Vagina (tissue), 2 donors: ENCODE measurements at regions not wholly inside any gene's neighbourhood (a gene's known extent, or its start where the extent isn't known, plus 50 kb on each side); places are given as distances from the start of the nearest gene placed in this dataset.

ENCODE experiments used
- POLR2A ChIP-seq, 2 donors: fragments of 450-650 bp; IDR thresholded peaks; one replicate each; pipeline ENCODE4 v1.6.1; 2017; ENCODE audit warnings: antibody characterized with exemption in 2 of 2, mild to moderate bottlenecking in 2 of 2, moderate library complexity in 2 of 2
- POLR2AphosphoS5 ChIP-seq, 2 donors: sonication (generic); formaldehyde crosslinking; IDR thresholded peaks; one replicate each; pipeline ENCODE4 v1.9.0; 2017; ENCODE audit warnings: antibody characterized with exemption in 2 of 2, mild to moderate bottlenecking in 2 of 2, low read depth in 1 of 2; ENCODE audit not compliant: insufficient read depth in 1 of 2
- TF ChIP-seq, protein P1 (sequence below), 3 experiments: fragments of 450-650 bp in 2 of 3; fragments of 200-600 bp in 1 of 3; sonication (generic) in 1 of 3; IDR thresholded peaks; one replicate each; pipeline ENCODE4 v1.5.1; 2017 to 2019; ENCODE audit warnings: antibody characterized with exemption in 3 of 3, mild to moderate bottlenecking in 2 of 3, moderate library complexity in 2 of 3

DNA sequence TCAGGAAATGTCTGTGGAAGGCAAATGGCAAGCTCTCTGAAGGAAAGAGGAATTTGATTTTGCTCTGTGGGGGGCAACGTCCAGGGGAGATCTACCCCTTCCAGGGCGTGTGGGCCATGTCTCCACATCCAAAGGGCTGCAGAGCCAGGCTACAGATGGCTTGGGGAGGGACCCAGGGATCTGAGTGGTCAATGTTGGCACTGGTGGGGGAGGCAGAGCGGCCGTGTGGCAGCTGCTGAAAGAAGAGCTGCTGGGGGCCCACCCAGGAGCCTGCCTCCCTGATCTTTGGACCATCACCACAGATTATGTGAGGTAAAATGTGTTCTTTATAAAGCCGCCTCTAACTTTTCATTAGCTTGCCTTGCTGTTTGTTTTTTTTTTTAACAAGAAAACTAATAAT is 144.1 kb downstream of the HERPUD2 start:
- TF ChIP-seq, protein P1, sequence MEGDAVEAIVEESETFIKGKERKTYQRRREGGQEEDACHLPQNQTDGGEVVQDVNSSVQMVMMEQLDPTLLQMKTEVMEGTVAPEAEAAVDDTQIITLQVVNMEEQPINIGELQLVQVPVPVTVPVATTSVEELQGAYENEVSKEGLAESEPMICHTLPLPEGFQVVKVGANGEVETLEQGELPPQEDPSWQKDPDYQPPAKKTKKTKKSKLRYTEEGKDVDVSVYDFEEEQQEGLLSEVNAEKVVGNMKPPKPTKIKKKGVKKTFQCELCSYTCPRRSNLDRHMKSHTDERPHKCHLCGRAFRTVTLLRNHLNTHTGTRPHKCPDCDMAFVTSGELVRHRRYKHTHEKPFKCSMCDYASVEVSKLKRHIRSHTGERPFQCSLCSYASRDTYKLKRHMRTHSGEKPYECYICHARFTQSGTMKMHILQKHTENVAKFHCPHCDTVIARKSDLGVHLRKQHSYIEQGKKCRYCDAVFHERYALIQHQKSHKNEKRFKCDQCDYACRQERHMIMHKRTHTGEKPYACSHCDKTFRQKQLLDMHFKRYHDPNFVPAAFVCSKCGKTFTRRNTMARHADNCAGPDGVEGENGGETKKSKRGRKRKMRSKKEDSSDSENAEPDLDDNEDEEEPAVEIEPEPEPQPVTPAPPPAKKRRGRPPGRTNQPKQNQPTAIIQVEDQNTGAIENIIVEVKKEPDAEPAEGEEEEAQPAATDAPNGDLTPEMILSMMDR (IDR thresholded peaks at IDR 0.05): no peak
- no peak for TF ChIP-seq POLR2A (IDR thresholded peaks at IDR 0.05)
- TF ChIP-seq POLR2AphosphoS5 (IDR thresholded peaks at IDR 0.05; ENCODE audit: insufficient read depth in 1 of 2, low read depth in 1 of 2): no peak
